Activated CD4-positive, CD25-positive, alpha-beta regulatory T cell treated with anti-CD3 and anti-CD28 coated beads, Interleukin-2, amount 50 U/mL, for 16 hours (primary cell): ENCODE measurements at regions not wholly inside any gene's neighbourhood (a gene's known extent, or its start where the extent isn't known, plus 50 kb on each side); places are given as distances from the start of the nearest gene placed in this dataset.

Experiments used
- DNase-seq: peaks from one replicate; pipeline ENCODE4 v3.0.0-alpha.2; 2020; ENCODE audit warnings: low read depth, low spot score

DNA sequence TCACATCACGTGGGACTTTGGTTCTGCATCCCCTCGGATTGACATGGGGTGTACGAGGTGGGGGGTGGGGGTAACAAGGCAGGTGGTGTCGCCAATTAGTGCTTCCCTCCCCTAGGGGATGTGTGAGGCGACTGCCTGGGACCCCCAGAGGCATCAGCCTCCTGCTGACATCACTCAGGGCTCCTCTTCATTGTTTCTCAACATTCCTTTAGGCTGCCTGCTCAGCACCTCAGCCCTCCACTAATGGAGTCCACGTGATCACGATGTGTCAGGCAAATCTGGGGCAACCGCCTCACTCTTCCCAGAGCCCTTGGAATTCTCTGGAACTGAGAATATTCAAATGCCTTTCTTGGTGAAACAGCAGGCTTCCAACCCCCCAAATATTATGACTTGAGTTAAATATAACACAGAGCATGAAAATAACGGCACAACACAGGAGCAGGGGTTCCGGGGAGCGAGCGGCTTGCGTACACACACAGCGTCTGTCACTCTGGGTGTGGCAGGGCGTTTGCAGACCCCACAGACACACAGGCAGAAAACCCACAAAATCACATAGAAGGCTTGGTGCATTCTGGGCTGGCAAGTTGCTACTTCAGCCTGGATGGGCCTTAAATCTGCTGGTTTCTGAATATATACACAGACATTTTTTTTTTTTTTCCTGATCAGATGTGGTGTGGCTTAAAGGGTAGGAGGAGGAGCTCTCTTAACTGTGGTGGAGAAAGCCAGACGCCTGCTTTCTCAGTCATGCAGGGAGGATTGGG lies 170.1 kb upstream of the CADM1 start:
- no peak for DNase-seq

DNA sequence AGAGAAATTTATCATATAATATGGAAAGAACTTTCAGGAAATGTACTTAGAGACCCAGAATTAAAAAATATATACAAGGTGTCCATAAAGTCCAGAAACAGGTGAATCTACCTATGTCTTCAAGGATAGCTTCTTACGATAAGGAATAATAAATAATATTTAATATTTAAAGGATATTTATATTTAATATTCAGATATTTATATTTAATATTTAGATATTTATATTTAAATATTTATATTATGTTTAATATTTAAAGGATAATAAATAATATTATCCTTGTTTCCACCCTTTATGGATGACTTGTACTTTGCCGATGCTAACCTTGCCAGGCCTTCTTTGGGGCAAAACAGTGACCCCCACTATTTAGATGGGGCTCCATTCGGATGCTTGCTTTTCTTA lies 169.5 kb upstream of the CADM1 start:
- DNase-seq = no peak

DNA sequence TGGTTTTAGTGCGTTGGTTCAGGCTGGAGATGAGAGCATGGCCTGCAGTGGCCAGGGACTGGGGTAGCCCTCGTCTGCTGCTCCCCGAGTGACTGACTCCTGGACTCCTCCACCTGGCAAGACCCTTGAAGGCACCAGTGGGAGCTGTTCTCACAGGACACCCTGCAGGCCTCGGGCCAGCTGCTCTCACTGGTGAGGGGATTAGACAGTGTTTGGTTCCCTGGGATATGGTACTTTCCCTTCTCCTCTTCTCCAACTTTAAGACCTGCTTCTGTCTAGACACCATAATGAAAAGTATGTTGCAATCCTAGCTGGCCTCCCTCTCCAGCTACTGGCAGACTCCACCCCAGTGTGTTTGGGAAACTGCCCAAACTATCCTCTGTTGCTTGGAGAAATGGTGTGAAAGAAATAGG lies 168.8 kb upstream of the CADM1 start:
- no peak for DNase-seq

DNA sequence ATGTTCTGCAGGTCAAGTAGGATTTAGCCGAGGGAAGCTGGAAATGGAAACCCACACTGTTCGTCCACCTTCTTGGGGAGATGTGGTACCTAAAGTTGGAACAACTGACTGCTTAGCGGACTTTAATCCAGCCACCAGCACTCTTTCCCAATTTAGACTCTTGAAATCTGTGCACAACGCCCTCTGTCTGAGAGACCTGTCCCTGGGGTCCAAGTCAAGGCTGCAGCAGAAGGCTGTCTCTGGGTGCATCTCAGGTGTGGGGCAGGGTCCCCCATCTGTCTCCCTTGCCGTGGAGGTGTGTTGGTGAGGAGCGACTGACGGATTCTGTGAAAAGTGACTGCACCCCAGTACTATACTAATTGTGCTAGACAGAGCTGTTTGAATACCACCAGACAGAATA lies 168.2 kb upstream of the CADM1 start:
- DNase-seq = no peak

DNA sequence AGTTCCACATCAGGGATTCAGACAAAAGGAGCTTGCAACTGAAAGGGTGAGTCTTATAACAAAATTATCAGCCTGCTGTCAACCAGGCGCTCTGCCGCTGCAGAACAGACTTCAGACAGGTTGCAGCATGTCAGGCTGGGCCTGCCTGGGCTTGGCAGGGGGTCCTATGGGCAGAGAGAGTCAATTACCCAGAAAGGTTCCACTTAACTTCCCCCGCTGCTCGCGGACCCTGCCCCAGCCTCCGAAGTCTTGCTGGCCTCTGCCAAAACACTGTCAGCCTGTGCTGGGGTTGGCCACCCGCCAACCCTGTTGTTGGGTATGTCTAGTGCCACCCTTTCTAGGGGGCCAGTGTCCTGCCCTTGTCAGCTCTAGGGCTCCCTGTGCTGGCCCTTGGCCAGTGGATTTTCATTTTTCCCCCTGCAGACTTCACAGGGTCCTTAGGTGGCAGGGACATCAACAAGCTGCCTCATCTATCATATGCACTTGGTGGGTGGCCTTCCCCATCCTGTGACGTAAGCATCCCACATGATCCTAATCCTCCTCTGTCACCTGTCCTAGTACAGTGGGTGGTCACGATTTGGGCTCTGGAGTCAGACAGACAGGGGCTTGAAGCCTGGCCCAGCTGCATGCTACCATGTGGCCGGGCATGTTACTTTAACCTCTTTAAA lies 166.5 kb upstream of the CADM1 start:
- DNase-seq = no peak

DNA sequence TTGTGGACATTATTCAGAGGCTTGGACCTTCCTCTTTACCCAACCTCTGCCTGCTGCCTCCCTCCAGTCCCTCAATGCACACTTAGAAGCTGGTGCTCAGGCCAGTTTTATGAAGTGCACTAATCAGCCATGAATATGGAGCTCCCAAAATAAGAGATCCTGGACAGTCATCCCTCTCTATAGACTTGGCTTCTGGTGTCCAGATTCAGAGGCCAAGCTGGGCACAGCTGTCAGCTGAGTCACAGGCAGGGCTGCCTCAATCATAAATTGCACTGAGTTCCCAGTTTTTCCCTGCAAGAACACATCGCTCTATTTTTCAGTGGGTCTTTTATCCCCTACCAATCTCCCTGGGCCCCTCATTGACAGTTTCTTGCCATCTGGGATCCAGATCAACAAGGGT lies 161.7 kb upstream of the CADM1 start:
- no peak for DNase-seq

DNA sequence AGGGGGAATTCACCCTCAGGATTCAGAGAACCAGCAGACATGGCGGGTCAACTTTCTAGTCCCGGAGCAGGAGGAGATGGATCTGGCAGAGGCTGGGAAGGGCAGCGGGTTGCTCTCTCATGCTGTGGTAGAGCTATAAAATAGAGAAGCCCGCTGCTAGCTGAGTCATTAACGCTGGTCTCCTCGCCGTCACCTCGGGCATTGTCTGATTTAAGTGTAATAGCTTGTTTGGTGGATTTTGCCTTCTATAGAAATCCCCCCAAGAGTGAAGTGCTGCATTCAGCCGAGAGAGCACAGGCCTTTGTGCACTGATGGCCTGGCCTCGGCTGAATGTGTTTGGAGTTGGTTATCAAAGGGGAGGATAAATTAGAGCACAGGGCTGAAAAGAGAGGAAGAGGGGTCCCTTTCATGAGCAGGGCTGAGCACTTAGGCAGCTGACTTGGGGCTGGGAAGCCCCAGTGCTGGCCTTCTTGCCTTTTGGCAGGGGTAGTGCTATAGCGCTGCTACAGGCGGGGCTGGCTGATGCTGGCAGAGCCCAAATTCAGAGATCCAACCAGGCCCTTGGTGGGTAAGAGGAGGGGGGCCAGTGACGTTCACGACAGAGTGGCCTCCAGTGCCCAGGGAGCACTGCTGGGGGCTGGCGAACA lies 161.1 kb upstream of the CADM1 start:
- no peak for DNase-seq

DNA sequence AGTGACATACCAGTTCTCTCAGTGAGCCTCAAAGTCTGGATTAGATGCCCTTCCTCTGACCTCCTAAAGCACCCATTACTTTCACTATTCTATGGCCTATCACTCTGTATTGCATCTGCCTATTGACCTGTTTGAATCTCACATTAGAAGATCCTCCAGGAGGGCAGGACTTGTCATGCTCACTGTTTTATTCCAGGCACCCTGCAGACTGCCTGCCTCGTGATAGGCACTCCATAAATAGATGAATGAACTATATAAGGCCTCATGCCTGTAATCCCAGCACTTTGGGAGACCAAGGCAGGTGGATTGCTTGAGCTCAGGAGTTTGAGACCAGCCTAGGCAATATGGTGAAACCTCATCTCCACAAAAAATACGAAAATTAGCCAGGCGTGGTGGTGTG lies 160.1 kb upstream of the CADM1 start:
- DNase-seq = no peak

DNA sequence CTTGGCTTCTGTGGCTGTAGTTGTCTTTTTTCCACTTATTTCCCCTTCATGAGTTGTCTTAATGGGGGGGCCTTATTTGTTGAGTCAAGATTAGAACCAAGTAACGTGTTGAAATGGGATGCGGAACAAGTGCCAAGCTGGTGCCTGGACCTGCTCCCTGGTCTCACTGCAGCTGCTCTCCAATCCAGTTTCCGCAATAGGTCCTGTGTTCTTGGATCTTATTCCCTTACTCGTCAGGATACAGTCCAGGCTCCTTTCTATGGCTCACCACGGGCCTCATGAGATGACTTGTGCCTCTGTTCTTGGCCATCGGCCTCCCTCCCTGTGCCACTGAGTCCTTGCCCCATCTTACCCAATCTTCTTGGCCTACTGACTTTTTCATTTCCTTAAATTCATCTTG lies 159.6 kb upstream of the CADM1 start:
- DNase-seq = no peak

DNA sequence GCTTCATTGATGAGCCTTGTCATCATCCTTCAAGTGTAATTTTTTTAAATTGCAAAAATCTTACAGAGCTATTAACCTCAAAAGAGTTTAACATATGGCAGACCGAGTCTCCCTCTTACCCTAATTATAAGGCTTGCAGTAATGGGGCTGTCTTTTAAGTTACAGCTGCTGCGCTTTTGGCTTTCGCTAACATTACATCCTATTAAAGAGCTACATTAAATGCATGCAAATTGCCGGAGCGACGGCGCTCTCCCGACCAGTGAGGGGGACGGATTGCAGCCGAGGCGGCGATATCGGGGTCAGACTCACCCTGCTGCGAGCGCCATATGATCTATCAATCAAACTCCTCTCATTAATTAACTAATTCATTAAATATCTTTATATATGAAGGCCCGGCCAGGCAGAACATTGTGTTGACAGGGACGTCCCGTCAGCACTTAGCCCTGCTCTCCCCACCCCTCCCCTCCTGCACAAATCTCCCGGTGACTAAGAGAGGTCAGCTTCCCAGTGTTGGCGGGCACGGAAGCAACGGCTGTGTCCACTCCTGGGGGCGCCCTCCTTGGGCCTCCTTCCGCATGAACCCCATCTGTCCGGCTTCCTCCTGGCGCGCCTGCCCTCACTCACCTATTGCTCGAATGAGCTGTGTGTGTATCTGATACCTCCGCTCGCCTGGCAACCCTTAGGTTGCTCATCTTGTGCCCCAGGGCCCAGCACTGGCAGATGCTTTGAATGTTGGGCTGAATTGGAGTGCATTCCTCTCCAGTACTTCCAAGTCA lies 156.0 kb upstream of the CADM1 start:
- no peak for DNase-seq

DNA sequence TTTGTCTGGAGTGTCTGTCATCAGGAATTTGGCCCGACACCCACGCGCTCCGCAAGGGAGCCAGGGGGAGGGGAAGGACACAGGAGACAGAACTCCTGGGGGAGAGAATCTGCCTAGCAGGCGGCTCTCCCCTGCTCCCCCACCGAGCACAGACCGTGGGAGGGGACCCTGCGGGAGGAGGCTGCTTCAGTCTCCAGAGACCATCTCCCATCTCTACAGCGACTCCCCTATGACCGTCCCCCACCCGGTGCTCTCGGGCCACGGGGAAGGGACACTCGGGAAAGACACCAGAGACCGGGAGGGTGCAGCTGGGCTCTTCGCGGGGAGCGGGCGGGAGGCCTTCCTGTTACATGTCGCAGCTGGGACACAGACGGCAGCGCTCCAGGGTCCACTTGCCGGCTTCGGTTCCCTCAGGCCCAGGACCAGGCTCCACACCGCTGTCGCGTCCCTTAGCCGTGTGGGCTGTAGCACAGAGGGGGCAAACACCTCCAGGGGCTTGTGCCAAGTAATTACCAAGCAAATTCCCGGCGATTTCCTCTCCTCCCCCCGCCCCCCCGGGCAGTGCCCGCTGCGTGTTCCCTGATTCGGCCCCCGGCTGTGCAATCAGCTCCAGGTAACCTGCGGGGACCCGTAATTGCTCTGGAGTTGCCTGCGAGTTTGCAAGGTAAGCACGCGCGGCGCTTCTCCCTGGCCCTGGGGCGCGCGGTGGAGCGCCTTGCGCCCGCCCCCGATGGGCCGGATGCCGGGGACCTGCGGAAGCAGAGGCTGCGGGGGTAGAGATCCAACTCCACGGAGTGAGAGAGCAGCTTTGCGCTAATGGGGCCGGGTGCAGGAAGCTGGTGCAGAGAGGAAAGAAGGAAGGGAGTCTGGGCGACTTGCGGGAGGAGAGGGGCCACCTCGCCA lies 155.1 kb upstream of the CADM1 start:
- no peak for DNase-seq

DNA sequence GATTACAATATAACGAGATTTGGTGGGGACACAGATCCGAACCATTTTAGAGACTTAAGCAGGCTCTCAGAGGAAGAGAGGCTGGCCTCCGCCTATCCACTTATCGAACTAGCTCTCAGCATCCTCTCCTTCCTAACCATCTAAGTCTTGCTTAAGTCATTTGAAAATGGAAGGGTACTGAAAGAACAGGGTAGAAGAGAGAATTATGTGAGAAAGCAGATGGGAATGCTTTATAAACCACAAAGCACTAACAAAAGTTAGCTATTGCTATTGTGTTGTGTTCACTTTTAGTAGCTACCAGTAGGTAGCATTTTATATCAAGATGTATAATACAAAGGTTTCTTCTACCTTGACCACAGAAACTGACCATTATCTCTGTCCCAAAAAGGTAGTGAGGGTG lies 153.4 kb upstream of the CADM1 start:
- no peak for DNase-seq

DNA sequence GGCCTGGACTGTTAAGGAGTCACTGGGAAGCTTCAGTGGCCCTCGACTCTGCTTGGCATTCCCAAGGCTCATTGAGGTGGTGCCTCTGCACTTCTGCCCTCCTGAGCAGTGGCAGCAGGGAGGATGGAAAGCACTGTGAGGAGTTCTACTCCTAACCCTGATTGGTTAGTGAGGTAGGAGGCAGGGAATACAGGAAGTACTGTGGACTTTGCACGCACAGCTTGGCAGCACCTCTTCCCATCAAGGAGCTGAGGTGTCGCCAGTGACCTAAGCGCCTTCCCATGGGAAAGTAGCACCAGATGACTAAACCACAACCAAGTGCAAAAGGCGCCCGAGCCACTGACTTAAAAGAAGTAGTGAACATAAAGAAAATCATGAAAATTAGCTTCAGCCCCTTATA lies 152.5 kb upstream of the CADM1 start:
- DNase-seq = no peak

DNA sequence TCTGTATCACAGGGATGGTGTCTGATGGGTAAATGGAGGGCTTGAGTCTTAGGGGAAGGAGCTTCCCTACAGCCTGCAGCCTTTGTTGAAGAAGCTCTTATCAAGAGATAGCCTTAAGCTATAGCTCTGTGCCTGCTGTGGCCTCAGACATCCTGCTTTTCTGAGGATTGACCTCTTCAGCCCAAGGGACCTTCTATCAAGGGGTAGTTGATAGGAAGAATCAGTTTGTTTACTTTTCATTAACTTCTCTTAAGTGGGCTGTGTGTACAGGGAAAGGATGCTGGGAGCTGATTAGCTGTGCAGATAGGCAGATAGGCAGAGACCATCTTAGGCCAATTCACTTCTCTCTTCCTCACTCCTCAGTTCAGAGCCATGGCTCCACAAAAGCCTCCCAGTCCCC lies 151.8 kb upstream of the CADM1 start:
- no peak for DNase-seq

DNA sequence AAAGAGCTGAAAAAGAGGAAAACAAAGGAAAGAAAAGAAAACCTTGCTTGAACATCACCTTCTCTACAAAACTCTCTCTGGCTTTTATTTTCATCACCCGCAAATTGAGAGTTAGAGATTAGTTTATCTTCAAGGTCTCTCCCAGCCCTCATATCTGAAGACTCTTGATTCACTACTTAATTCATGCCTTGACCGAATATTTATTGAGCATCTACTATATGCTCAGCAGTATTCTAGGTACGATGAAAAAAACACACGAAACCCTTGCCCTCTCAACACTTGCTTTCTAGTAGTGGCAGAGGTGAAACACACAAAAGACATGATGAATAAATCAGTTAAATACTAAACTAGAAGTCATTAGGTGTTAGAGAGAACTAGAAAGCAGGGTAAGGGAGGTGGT lies 150.6 kb upstream of the CADM1 start:
- DNase-seq = no peak

DNA sequence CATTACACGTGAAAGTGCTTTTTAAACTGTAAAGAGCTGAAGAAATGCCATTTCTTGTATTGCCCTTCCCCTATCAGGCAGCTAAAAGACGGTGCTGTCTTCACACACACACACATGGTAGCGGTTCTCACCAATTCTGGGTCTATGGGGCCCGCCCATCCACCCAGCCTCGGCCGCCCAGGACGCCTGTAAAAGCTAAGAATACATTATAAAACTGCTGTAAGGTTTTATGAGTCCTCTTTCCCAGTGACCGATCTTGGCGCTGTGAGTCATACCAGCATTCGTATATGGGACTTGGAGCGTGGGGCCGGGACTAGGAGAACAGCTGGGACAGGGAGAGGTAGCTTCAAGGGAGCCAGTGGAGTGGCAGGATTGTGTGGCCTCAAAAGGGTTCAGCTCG lies 149.7 kb upstream of the CADM1 start:
- no peak for DNase-seq

DNA sequence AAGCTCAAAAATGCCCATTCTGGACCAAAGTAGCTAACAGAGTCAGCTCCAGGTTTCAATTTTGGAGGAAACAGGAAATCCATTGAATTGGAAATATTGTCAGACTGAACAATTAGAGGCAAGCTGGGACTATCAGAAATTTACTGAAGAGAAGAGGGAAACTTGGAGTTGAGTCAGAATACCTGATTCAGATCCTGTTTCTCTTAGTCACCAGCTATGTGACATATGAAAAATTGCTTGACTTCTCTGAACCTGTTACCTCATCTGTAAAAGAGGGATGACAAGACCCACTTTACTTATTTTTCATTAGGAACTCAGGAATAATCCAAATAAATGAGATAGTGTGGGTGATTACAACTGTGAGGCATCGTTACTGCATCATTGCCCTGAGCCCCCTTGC lies 148.9 kb upstream of the CADM1 start:
- no peak for DNase-seq

DNA sequence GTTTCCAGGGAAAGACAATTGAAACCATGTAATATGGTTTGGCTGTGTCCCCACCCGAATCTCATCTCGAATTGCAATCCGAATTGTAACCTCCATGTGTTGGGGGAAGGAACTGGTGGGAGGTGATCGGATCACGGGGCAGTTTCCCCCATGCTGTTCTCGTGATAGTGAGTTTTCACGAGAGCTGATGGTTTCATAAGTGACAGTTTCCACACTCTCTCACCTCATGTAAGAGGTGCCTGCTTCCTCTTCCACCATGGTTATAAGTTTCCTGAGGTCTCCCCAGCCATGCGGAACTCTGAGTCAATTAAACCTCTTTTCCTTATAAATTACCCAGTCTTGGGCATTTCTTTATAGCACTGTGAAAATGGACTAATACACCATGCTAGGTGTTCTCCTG lies 148.3 kb upstream of the CADM1 start:
- DNase-seq = no peak

DNA sequence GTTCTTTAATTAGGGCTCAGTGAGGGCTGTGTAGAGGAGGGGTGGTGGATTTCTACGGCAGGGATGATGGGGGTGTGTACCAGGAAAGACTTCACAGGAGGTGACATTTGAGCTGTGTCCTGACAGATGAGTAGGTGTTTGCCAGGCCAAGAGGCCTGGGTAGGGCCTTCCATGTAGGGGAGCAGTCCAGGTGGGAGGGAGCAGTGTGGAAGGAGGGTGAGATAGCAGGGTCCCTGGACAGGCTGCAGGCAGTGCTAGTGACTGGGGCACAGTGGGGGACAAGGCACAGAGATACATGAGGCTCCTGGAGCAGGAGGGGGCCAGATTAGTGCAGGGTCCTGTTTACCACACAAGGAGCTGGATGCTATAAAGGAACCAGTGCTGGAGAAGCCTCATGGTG lies 147.9 kb upstream of the CADM1 start:
- DNase-seq = no peak

DNA sequence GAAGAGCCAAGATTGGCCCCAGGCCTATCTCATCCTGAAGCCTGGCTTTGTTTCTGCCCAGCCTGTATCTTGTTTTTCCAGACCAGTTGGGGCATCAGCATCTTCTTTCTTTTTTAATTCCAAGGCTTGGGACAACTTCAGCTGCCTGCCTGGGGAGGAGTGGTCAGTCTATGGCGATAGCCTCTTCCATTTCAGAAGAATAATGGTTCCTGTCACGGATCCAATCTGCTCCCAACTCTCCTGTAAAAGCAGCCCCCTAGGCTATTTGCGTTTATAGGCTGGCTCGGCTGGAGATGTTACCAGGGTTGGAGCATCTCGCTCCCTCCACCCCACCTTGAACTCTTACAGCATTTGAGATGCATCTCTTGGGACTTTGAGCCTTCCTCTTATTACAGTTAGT lies 145.2 kb upstream of the CADM1 start:
- DNase-seq = no peak

DNA sequence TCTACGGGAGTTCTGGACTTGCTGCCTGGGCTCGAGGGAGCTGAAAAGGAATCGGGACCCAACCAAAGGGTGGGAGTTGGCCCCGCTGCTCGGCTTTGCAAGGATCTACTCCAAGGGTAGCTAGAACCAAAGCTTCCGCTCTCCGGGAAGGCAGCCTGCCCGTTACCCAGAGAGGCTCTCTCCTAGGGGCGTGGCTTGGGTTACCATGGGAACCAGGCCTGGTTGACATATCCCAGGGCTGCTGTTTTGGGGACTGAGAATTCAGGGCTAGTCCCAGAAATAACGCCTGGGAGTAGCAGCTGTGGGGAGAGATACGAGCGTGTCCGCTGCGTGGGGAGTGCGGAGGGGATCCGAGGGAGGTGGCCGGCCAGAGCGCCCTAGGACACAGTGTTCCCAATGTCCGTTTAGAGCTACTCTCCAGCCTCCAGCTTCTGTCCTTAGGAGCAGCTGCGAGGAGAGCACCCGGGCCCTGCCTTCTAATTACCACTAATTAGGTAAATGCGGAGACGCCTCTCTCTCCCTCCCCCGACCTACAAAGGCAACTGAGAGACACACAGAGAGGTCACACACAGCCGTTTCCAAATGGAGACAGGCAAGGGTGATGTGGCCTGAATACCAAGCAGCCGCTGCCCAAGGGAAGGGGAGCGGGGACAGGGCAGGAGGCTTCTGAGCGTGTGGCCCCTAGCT lies 141.6 kb upstream of the CADM1 start:
- no peak for DNase-seq
